CD4-positive, alpha-beta T cell (primary cell): ENCODE measurements at regions not wholly inside any gene's neighbourhood (a gene's known extent, or its start where the extent isn't known, plus 50 kb on each side); places are given as distances from the start of the nearest gene placed in this dataset.

ENCODE experiments used
- ATAC-seq: fragments of 200-7000 bp; cut with Tn5 transposase; one replicate; pipeline ENCODE4 v1.10.0; 2022; ENCODE audit warnings: mild to moderate bottlenecking; ENCODE audit not compliant: poor library complexity
- CTCF ChIA-PET: fragments of 350-600 bp; sonication (Branson Sonifier 250); formaldehyde crosslinking; loops from one replicate; lab custom pipeline; 2021; ENCODE audit warnings: antibody characterized with exemption, inconsistent platforms; lab: Charles Lee
- POLR2A ChIA-PET: fragments of 350-600 bp; sonication (Branson Sonifier 250); formaldehyde crosslinking; loops from one replicate; lab custom pipeline; 2021; ENCODE audit warnings: antibody characterized with exemption, inconsistent platforms; lab: Charles Lee
- DNase-seq, 14 experiments: peaks; one replicate each; pipeline ENCODE4 v3.0.0-alpha.2; 2013 to 2020; ENCODE audit warnings: mixed read lengths in 2 of 14
- H3K27ac ChIP-seq, 2 donors: one replicate each; pipeline versions ENCODE4 v1.5.1 to v1.7.0; 2013; ENCODE audit warnings: low read length in 2 of 2, low read depth in 1 of 2, mild to moderate bottlenecking in 1 of 2
- H3K27me3 ChIP-seq, 2 experiments: 1 replicate in 1 of 2; 2 replicates in 1 of 2; pipeline versions ENCODE4 v1.6.1 to v1.7.0; 2013; ENCODE audit warnings: low read length in 2 of 2, control low read depth in 1 of 2, mild to moderate bottlenecking in 1 of 2, moderate library complexity in 1 of 2; ENCODE audit not compliant: insufficient read depth in 2 of 2, control insufficient read depth in 1 of 2
- H3K36me3 ChIP-seq: one replicate; pipeline ENCODE4 v1.6.1; 2013; ENCODE audit warnings: low read length, control low read depth; ENCODE audit not compliant: insufficient read depth
- H3K4me1 ChIP-seq: one replicate; pipeline ENCODE4 v1.6.1; 2013; ENCODE audit warnings: low read length, control low read depth; ENCODE audit not compliant: insufficient read depth
- H3K4me3 ChIP-seq: one replicate; pipeline ENCODE4 v1.5.1; 2013; ENCODE audit warnings: mild to moderate bottlenecking, low read length, moderate library complexity
- H3K9me3 ChIP-seq, 2 experiments: 1 replicate in 1 of 2; 2 replicates in 1 of 2; pipeline versions ENCODE4 v1.6.1 to v1.7.0; 2013; ENCODE audit warnings: low read length in 2 of 2, mild to moderate bottlenecking in 2 of 2, control low read depth in 1 of 2, moderate library complexity in 1 of 2; ENCODE audit not compliant: control insufficient read depth in 1 of 2, insufficient read depth in 1 of 2
- H3K27ac Mint-ChIP-seq: one replicate; pipeline ENCODE4 v1.8.0; 2020; ENCODE audit warnings: mixed read lengths
- H3K27me3 Mint-ChIP-seq: one replicate; pipeline ENCODE4 v1.8.0; 2021; ENCODE audit warnings: mixed read lengths
- H3K36me3 Mint-ChIP-seq: one replicate; pipeline ENCODE4 v1.8.0; 2021; ENCODE audit warnings: low read depth, mixed read lengths
- H3K4me1 Mint-ChIP-seq: one replicate; pipeline ENCODE4 v1.8.0; 2021; ENCODE audit warnings: low read depth, mixed read lengths
- H3K4me3 Mint-ChIP-seq: one replicate; pipeline ENCODE4 v1.8.0; 2020; ENCODE audit warnings: mild to moderate bottlenecking, mixed read lengths
- H3K9me3 Mint-ChIP-seq: one replicate; pipeline ENCODE4 v1.8.0; 2020; ENCODE audit warnings: mixed read lengths
- CTCF ChIP-seq: fragments of 200-600 bp; IDR thresholded peaks from one replicate; pipeline ENCODE4 v1.8.0; 2022; ENCODE audit warnings: antibody characterized with exemption, mild to moderate bottlenecking
- intact Hi-C, 2 experiments: fragments of 100-400 bp; cut with DNase I in 1 of 2; cut with micrococcal nuclease in 1 of 2; formaldehyde crosslinking; loops; one replicate each; pipeline versions ENCODE4 v1.15.1 to v1.9.0; 2023 to 2025; cut with DNase I, micrococcal nuclease

GRCh38 chr17:71412803-71413202, 708.0 kb upstream of the SOX9 start:
- ChIA-PET POLR2A (no interaction called here), CTCF (no interaction called here)
- Histone ChIP-seq H3K27ac (no peak overlapping the region), H3K27me3 (no peaks in the 10 kb centered on the region), H3K9me3 (peaks cover 0 to 8% of the 10 kb centered on the region in 2 experiments), H3K4me3 (no peak overlapping the region), H3K4me1 (no peaks in the 10 kb centered on the region), H3K36me3 (no peaks in the 10 kb centered on the region)
- Mint-ChIP-seq H3K27ac (no peak overlapping the region), H3K9me3 (no peaks in the 10 kb centered on the region), H3K4me3 (no peak overlapping the region), H3K27me3 (no peaks in the 10 kb centered on the region), H3K4me1 (no peaks in the 10 kb centered on the region), H3K36me3 (no peaks in the 10 kb centered on the region)
- intact Hi-C loops, result no loop called here
- TF ChIP-seq CTCF, result no peak
- ATAC-seq (no peak), DNase-seq (no peak)

DNA sequence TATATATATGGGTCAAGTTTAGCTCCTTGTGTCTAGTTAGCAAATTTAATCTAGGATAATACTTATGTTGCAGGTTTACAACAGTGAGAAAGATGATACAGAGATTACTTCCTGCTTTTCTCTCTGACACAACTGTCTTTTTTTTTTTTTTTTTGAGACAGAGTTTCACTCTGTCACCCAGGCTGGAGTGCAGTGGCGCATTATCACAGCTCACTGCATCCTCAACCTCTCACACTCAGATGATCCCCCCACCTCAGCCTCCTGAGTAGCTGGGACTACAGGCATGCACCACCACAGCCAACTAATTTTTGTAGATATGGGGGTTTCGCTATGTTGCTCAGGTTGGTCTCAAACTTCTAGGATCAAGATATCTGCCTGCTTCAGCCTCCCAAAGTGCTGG, 706.9 kb upstream of the SOX9 start:
- no peaks in the 10 kb centered on the region for H3K9me3 Mint-ChIP-seq
- Histone ChIP-seq H3K4me1 (no peaks in the 10 kb centered on the region), H3K4me3 (no peak overlapping the region), H3K27ac (no peak overlapping the region), H3K36me3 (no peaks in the 10 kb centered on the region), H3K9me3 (peaks cover 0 to 1% of the 10 kb centered on the region in 2 experiments), H3K27me3 (no peaks in the 10 kb centered on the region)
- intact Hi-C loops, result no loop called here
- no peak overlapping the region for H3K27ac Mint-ChIP-seq
- CTCF ChIA-PET, result no interaction called here
- POLR2A ChIA-PET, result no interaction called here
- no peak for DNase-seq
- no peaks in the 10 kb centered on the region for H3K36me3 Mint-ChIP-seq
- TF ChIP-seq CTCF, result no peak
- ATAC-seq, result no peak
- no peaks in the 10 kb centered on the region for H3K4me1 Mint-ChIP-seq
- H3K4me3 Mint-ChIP-seq, result no peak overlapping the region
- no peaks in the 10 kb centered on the region for H3K27me3 Mint-ChIP-seq

- POLR2A ChIA-PET, result no interaction called here
- no peak for TF ChIP-seq CTCF
- Histone ChIP-seq H3K36me3 (no peaks in the 10 kb centered on the region), H3K9me3 (peaks cover 0 to 3% of the 10 kb centered on the region in 2 experiments), H3K27me3 (no peaks in the 10 kb centered on the region), H3K27ac (no peak overlapping the region), H3K4me1 (no peaks in the 10 kb centered on the region), H3K4me3 (no peak overlapping the region)
- Mint-ChIP-seq H3K4me1 (no peaks in the 10 kb centered on the region), H3K27me3 (no peaks in the 10 kb centered on the region), H3K27ac (no peak overlapping the region), H3K4me3 (no peak overlapping the region), H3K9me3 (no peaks in the 10 kb centered on the region), H3K36me3 (no peaks in the 10 kb centered on the region)
- CTCF ChIA-PET, result no interaction called here
- ATAC-seq, result no peak
- DNase-seq, result no peak
- intact Hi-C loops, result no loop called here
Measured at GRCh38 chr17:71417142-71417541, 703.7 kb upstream of the SOX9 start.
